Testis (tissue), 2 donors: ENCODE measurements at regions not wholly inside any gene's neighbourhood (a gene's known extent, or its start where the extent isn't known, plus 50 kb on each side); places are given as distances from the start of the nearest gene placed in this dataset.

Source experiments
- POLR2A ChIP-seq: fragments of 450-650 bp; IDR thresholded peaks from one replicate; pipeline ENCODE4 v1.6.1; 2017; ENCODE audit warnings: antibody characterized with exemption, mild to moderate bottlenecking, moderate library complexity
- TF ChIP-seq, protein P1 (sequence below), 3 experiments: fragments of 450-650 bp in 2 of 3; fragments of 200-600 bp in 1 of 3; sonication (generic) in 1 of 3; IDR thresholded peaks; one replicate each; pipeline ENCODE4 v1.5.1; 2016 to 2019; ENCODE audit warnings: antibody characterized with exemption in 3 of 3, mild to moderate bottlenecking in 2 of 3, moderate library complexity in 1 of 3

DNA sequence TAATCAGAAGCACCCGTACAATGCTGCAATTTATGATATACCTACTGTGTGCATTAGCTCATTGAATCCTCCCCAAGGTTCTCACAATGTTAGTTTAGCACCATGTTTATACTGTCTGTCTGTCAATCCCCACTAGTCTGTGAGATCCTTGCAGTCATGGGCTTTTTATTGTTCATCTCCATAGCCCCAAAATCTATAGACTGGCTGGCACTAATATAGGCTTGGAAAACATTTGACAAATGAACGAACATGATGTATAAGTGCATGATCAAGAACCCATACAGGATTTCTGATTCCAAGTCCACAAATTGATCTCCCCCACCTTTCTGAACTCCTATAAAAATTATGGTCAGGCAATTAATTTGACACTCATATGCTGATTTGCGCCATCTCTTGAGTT lies 290.0 kb downstream of the OMA1 start:
- TF ChIP-seq, protein P1, sequence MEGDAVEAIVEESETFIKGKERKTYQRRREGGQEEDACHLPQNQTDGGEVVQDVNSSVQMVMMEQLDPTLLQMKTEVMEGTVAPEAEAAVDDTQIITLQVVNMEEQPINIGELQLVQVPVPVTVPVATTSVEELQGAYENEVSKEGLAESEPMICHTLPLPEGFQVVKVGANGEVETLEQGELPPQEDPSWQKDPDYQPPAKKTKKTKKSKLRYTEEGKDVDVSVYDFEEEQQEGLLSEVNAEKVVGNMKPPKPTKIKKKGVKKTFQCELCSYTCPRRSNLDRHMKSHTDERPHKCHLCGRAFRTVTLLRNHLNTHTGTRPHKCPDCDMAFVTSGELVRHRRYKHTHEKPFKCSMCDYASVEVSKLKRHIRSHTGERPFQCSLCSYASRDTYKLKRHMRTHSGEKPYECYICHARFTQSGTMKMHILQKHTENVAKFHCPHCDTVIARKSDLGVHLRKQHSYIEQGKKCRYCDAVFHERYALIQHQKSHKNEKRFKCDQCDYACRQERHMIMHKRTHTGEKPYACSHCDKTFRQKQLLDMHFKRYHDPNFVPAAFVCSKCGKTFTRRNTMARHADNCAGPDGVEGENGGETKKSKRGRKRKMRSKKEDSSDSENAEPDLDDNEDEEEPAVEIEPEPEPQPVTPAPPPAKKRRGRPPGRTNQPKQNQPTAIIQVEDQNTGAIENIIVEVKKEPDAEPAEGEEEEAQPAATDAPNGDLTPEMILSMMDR (IDR thresholded peaks at IDR 0.05): no peak
- no peak for TF ChIP-seq POLR2A
